ENCODE measurements at regions not wholly inside any gene's neighbourhood (a gene's known extent, or its start where the extent isn't known, plus 50 kb on each side); places are given as distances from the start of the nearest gene placed in this dataset.

GRCh38 chr2:134770702-134771101 lies 51.9 kb upstream of the TMEM163 start:
- FAIRE-seq = no peak
- TF ChIP-seq PRDM15 (CRISPR knock-in tag; IDR thresholded peaks at IDR 0.05) (no peak), GABPA (IDR thresholded peaks at IDR 0.05; ENCODE audit: low read depth) (no peak)
- Histone ChIP-seq H3K9ac (ENCODE audit: control insufficient read depth, insufficient read depth, low read length) (no peak overlapping the region), H3K9me3 (replicated peaks; ENCODE audit: control insufficient read depth, insufficient read depth, low read length) (no peaks in the 10 kb centered on the region), H3K79me2 (ENCODE audit: control insufficient read depth, insufficient read depth, low read length) (no peaks in the 10 kb centered on the region), H4K20me1 (ENCODE audit: control insufficient read depth, insufficient read depth) (no peaks in the 10 kb centered on the region), H3K27ac (ENCODE audit: control insufficient read depth, insufficient read depth) (no peak overlapping the region), H3K4me2 (ENCODE audit: control insufficient read depth, insufficient read depth) (no peak overlapping the region), H3K4me1 (ENCODE audit: control insufficient read depth, insufficient read depth, low read length) (no peaks in the 10 kb centered on the region), H3K27me3 (replicated peaks in 1 of 2; ENCODE audit: control insufficient read depth in 2 of 2, insufficient read depth in 2 of 2, low read length in 1 of 2) (no peaks in the 10 kb centered on the region), H3K4me3 (no peak overlapping the region), H3K36me3 (ENCODE audit: control insufficient read depth in 2 of 2, insufficient read depth in 2 of 2, low read length in 1 of 2) (no peaks in the 10 kb centered on the region), H2AFZ (ENCODE audit: control insufficient read depth, low read depth, low read length) (no peak overlapping the region)
- no peak for DNase-seq (ENCODE audit: low read depth, low spot score)
- in situ Hi-C loops (cut with MboI) (no loop called here), intact Hi-C loops (cut with micrococcal nuclease; ENCODE audit: unreplicated experiment) (no loop called here)
- 42% methylated on average over 6 of the region's 6 CpGs for WGBS (ENCODE audit: insufficient coverage, insufficient replicate concordance, low lambda C conversion rate, missing lambda C conversion rate)
- CTCF ChIA-PET = no interaction called here
- BruUV-seq (replicated peaks) = no TSS peak
- POLR2A ChIA-PET = no interaction called here
- RAD21 ChIA-PET (ENCODE audit: unreplicated experiment) = no interaction called here
- ATAC-seq = no peak
- SMC1A ChIA-PET (ENCODE audit: uncharacterized antibody, unreplicated experiment) = no interaction called here

GRCh38 chr2:134771313-134771801 lies 52.6 kb upstream of the TMEM163 start:
- intact Hi-C loops (cut with micrococcal nuclease; ENCODE audit: unreplicated experiment) = no loop called here
- CTCF ChIA-PET = no interaction called here
- H3K9me3 ChIP-seq (replicated peaks; ENCODE audit: control insufficient read depth, insufficient read depth, low read length) = no peaks in the 10 kb centered on the region
- WGBS (ENCODE audit: insufficient coverage, insufficient replicate concordance, low lambda C conversion rate, missing lambda C conversion rate) = 15% methylated on average over 4 of the region's 4 CpGs
- no peaks in the 10 kb centered on the region for H3K27me3 ChIP-seq (replicated peaks in 1 of 2; ENCODE audit: control insufficient read depth in 2 of 2, insufficient read depth in 2 of 2, low read length in 1 of 2)
- no peak overlapping the region for H3K27ac ChIP-seq (ENCODE audit: control insufficient read depth, insufficient read depth)
- H3K4me2 ChIP-seq (ENCODE audit: control insufficient read depth, insufficient read depth) = no peak overlapping the region
- DNase-seq (ENCODE audit: low read depth, low spot score) (no peak), FAIRE-seq (no peak), ATAC-seq (no peak)
- POLR2A ChIA-PET = no interaction called here
- no peaks in the 10 kb centered on the region for H3K4me1 ChIP-seq (ENCODE audit: control insufficient read depth, insufficient read depth, low read length)
- no peaks in the 10 kb centered on the region for H3K36me3 ChIP-seq (ENCODE audit: control insufficient read depth in 2 of 2, insufficient read depth in 2 of 2, low read length in 1 of 2)
- no peak overlapping the region for H2AFZ ChIP-seq (ENCODE audit: control insufficient read depth, low read depth, low read length)
- no TSS peak for BruUV-seq (replicated peaks)
- no peak overlapping the region for H3K4me3 ChIP-seq
- RAD21 ChIA-PET (ENCODE audit: unreplicated experiment) = no interaction called here
- SMC1A ChIA-PET (ENCODE audit: uncharacterized antibody, unreplicated experiment) = no interaction called here
- H3K9ac ChIP-seq (ENCODE audit: control insufficient read depth, insufficient read depth, low read length) = no peak overlapping the region
- in situ Hi-C loops (cut with MboI) = no loop called here
- H3K79me2 ChIP-seq (ENCODE audit: control insufficient read depth, insufficient read depth, low read length) = no peaks in the 10 kb centered on the region
- no peaks in the 10 kb centered on the region for H4K20me1 ChIP-seq (ENCODE audit: control insufficient read depth, insufficient read depth)
- TF ChIP-seq TAF1 (IDR thresholded peaks at IDR 0.05; ENCODE audit: borderline replicate concordance, low read depth, low read length) = no peak
- no peak for TF ChIP-seq NR2F1 (conservative IDR thresholded peaks at IDR 0.05)
- no peak for TF ChIP-seq POU2F2 (IDR thresholded peaks at IDR 0.05; ENCODE audit: borderline replicate concordance, low read depth, low read length)
- no peak for TF ChIP-seq TCF7 (IDR thresholded peaks at IDR 0.05; ENCODE audit: borderline replicate concordance)
- no peak for TF ChIP-seq SIN3A (IDR thresholded peaks at IDR 0.05; ENCODE audit: low read depth, low read length)
- TF ChIP-seq SUZ12 (IDR thresholded peaks at IDR 0.05; ENCODE audit: unreplicated experiment) = no peak
- TF ChIP-seq ZNF217 (IDR thresholded peaks at IDR 0.05) = no peak
- TF ChIP-seq ZNF687 (IDR thresholded peaks at IDR 0.05) = no peak
